CD4-positive, alpha-beta T cell (primary cell): ENCODE measurements at regions not wholly inside any gene's neighbourhood (a gene's known extent, or its start where the extent isn't known, plus 50 kb on each side); places are given as distances from the start of the nearest gene placed in this dataset.

Experiments
- ATAC-seq: fragments of 200-7000 bp; cut with Tn5 transposase; one replicate; pipeline ENCODE4 v1.10.0; 2022; ENCODE audit warnings: mild to moderate bottlenecking; ENCODE audit not compliant: poor library complexity
- CTCF ChIA-PET: fragments of 350-600 bp; sonication (Branson Sonifier 250); formaldehyde crosslinking; loops from one replicate; lab custom pipeline; 2021; ENCODE audit warnings: antibody characterized with exemption, inconsistent platforms; lab: Charles Lee
- POLR2A ChIA-PET: fragments of 350-600 bp; sonication (Branson Sonifier 250); formaldehyde crosslinking; loops from one replicate; lab custom pipeline; 2021; ENCODE audit warnings: antibody characterized with exemption, inconsistent platforms; lab: Charles Lee
- DNase-seq, 14 experiments: peaks; one replicate each; pipeline ENCODE4 v3.0.0-alpha.2; 2013 to 2020; ENCODE audit warnings: mixed read lengths in 2 of 14
- H3K27ac ChIP-seq, 2 donors: one replicate each; pipeline versions ENCODE4 v1.5.1 to v1.7.0; 2013; ENCODE audit warnings: low read length in 2 of 2, low read depth in 1 of 2, mild to moderate bottlenecking in 1 of 2
- H3K27me3 ChIP-seq, 2 experiments: 1 replicate in 1 of 2; 2 replicates in 1 of 2; pipeline versions ENCODE4 v1.6.1 to v1.7.0; 2013; ENCODE audit warnings: low read length in 2 of 2, control low read depth in 1 of 2, mild to moderate bottlenecking in 1 of 2, moderate library complexity in 1 of 2; ENCODE audit not compliant: insufficient read depth in 2 of 2, control insufficient read depth in 1 of 2
- H3K36me3 ChIP-seq: one replicate; pipeline ENCODE4 v1.6.1; 2013; ENCODE audit warnings: low read length, control low read depth; ENCODE audit not compliant: insufficient read depth
- H3K4me1 ChIP-seq: one replicate; pipeline ENCODE4 v1.6.1; 2013; ENCODE audit warnings: low read length, control low read depth; ENCODE audit not compliant: insufficient read depth
- H3K4me3 ChIP-seq: one replicate; pipeline ENCODE4 v1.5.1; 2013; ENCODE audit warnings: mild to moderate bottlenecking, low read length, moderate library complexity
- H3K9me3 ChIP-seq, 2 experiments: 1 replicate in 1 of 2; 2 replicates in 1 of 2; pipeline versions ENCODE4 v1.6.1 to v1.7.0; 2013; ENCODE audit warnings: low read length in 2 of 2, mild to moderate bottlenecking in 2 of 2, control low read depth in 1 of 2, moderate library complexity in 1 of 2; ENCODE audit not compliant: control insufficient read depth in 1 of 2, insufficient read depth in 1 of 2
- H3K27ac Mint-ChIP-seq: one replicate; pipeline ENCODE4 v1.8.0; 2020; ENCODE audit warnings: mixed read lengths
- H3K27me3 Mint-ChIP-seq: one replicate; pipeline ENCODE4 v1.8.0; 2021; ENCODE audit warnings: mixed read lengths
- H3K36me3 Mint-ChIP-seq: one replicate; pipeline ENCODE4 v1.8.0; 2021; ENCODE audit warnings: low read depth, mixed read lengths
- H3K4me1 Mint-ChIP-seq: one replicate; pipeline ENCODE4 v1.8.0; 2021; ENCODE audit warnings: low read depth, mixed read lengths
- H3K4me3 Mint-ChIP-seq: one replicate; pipeline ENCODE4 v1.8.0; 2020; ENCODE audit warnings: mild to moderate bottlenecking, mixed read lengths
- H3K9me3 Mint-ChIP-seq: one replicate; pipeline ENCODE4 v1.8.0; 2020; ENCODE audit warnings: mixed read lengths
- CTCF ChIP-seq: fragments of 200-600 bp; IDR thresholded peaks from one replicate; pipeline ENCODE4 v1.8.0; 2022; ENCODE audit warnings: antibody characterized with exemption, mild to moderate bottlenecking
- intact Hi-C, 2 experiments: fragments of 100-400 bp; cut with DNase I in 1 of 2; cut with micrococcal nuclease in 1 of 2; formaldehyde crosslinking; loops; one replicate each; pipeline versions ENCODE4 v1.15.1 to v1.9.0; 2023 to 2025; cut with DNase I, micrococcal nuclease

- peaks cover 35% of the 10 kb centered on the region for H3K36me3 Mint-ChIP-seq
- ChIA-PET CTCF (no interaction called here), POLR2A (interaction anchor here (1.2 to 1.4 kb wide), 2 partner anchors 9 to 41 kb away, joined by 3 to 4 read pairs; no protein-coding TSS in a partner anchor)
- peaks cover 5% of the 10 kb centered on the region for H3K4me1 Mint-ChIP-seq
- ATAC-seq: no peak
- intact Hi-C loops: loop anchor here in 1 of 2 experiments (10.0 kb wide), 1 partner anchor 222 kb away; no protein-coding TSS in a partner anchor
- H3K9me3 Mint-ChIP-seq: peaks cover 1% of the 10 kb centered on the region
- no peak overlapping the region for H3K4me3 Mint-ChIP-seq
- no peaks in the 10 kb centered on the region for H3K36me3 ChIP-seq
- no peaks in the 10 kb centered on the region for H3K27me3 ChIP-seq
- DNase-seq: no peak
- no peak overlapping the region for H3K4me3 ChIP-seq
- H3K4me1 ChIP-seq: no peaks in the 10 kb centered on the region
- no peak overlapping the region for H3K27ac ChIP-seq
- no peaks in the 10 kb centered on the region for H3K27me3 Mint-ChIP-seq
- H3K27ac Mint-ChIP-seq: no peak overlapping the region
- no peak for TF ChIP-seq CTCF
- H3K9me3 ChIP-seq: no peaks in the 10 kb centered on the region
These were observed 254.3 kb downstream of the PTPRC start for GRCh38 chr1:198893141-198893540.

GRCh38 chr1:198893763-198894444 is 255.1 kb downstream of the PTPRC start:
- H3K4me3 Mint-ChIP-seq: no peak overlapping the region
- intact Hi-C loops: loop anchor here in 1 of 2 experiments (10.0 kb wide), 1 partner anchor 221 kb away; no protein-coding TSS in a partner anchor
- Histone ChIP-seq H3K4me1 (no peaks in the 10 kb centered on the region), H3K36me3 (no peaks in the 10 kb centered on the region), H3K4me3 (no peak overlapping the region), H3K27me3 (no peaks in the 10 kb centered on the region), H3K27ac (no peak overlapping the region), H3K9me3 (no peaks in the 10 kb centered on the region)
- H3K27ac Mint-ChIP-seq: no peak overlapping the region
- H3K36me3 Mint-ChIP-seq: peaks cover 41% of the 10 kb centered on the region
- ChIA-PET CTCF (no interaction called here), POLR2A (interaction anchor here (1.2 to 1.4 kb wide), 2 partner anchors 8 to 41 kb away, joined by 3 to 4 read pairs; no protein-coding TSS in a partner anchor)
- DNase-seq (no peak), ATAC-seq (no peak)
- no peaks in the 10 kb centered on the region for H3K27me3 Mint-ChIP-seq
- H3K4me1 Mint-ChIP-seq: peaks cover 5% of the 10 kb centered on the region
- TF ChIP-seq CTCF: no peak
- peaks cover 1% of the 10 kb centered on the region for H3K9me3 Mint-ChIP-seq

- no peak for DNase-seq
- H3K4me1 Mint-ChIP-seq: peaks cover 13% of the 10 kb centered on the region
- POLR2A ChIA-PET: interaction anchor here (1.0 kb wide), 1 partner anchor 8 kb away, joined by 3 read pairs; no protein-coding TSS in a partner anchor
- no peak overlapping the region for H3K4me3 Mint-ChIP-seq
- no peaks in the 10 kb centered on the region for H3K27me3 Mint-ChIP-seq
- Histone ChIP-seq H3K36me3 (peaks cover 6% of the 10 kb centered on the region), H3K4me3 (no peak overlapping the region), H3K4me1 (no peaks in the 10 kb centered on the region), H3K9me3 (no peaks in the 10 kb centered on the region), H3K27me3 (no peaks in the 10 kb centered on the region), H3K27ac (no peak overlapping the region)
- ATAC-seq: no peak
- no peak for TF ChIP-seq CTCF
- peaks cover 40% of the 10 kb centered on the region for H3K36me3 Mint-ChIP-seq
- intact Hi-C loops: loop anchor here in 1 of 2 experiments (10.0 kb wide), 1 partner anchor 54 kb away; no protein-coding TSS in a partner anchor
- no peak overlapping the region for H3K27ac Mint-ChIP-seq
- no peaks in the 10 kb centered on the region for H3K9me3 Mint-ChIP-seq
- CTCF ChIA-PET: interaction anchor here (1.7 kb wide), 1 partner anchor 9 kb away, joined by 3 read pairs; no protein-coding TSS in a partner anchor
These were observed 262.4 kb downstream of the PTPRC start for GRCh38 chr1:198901266-198901665.
